ENCODE measurements at regions not wholly inside any gene's neighbourhood (a gene's known extent, or its start where the extent isn't known, plus 50 kb on each side); places are given as distances from the start of the nearest gene placed in this dataset.

- TF ChIP-seq CTCF (optimal IDR thresholded peaks at IDR 0.05 in 1 of 3, IDR thresholded peaks at IDR 0.05 in 1 of 3, conservative IDR thresholded peaks at IDR 0.05 in 1 of 3; ENCODE audit: extremely low read depth in 1 of 3, insufficient read depth in 2 of 3, low read length in 3 of 3) (no peak), EZH2 (IDR thresholded peaks at IDR 0.05; ENCODE audit: low read length) (no peak)
These were observed 70.0 kb downstream of the LEPR start for GRCh38 chr1:65490231-65491009.
